ENCODE measurements at regions not wholly inside any gene's neighbourhood (a gene's known extent, or its start where the extent isn't known, plus 50 kb on each side); places are given as distances from the start of the nearest gene placed in this dataset.
A peak's percentile ranks its signal among the peaks of the same experiment; 100 is the strongest.
"Not testable (repeated sequence)": the region's sequence is repeated elsewhere in the genome, so short reads cannot be mapped to it uniquely, and the experiment has no call there.

GRCh38 chr7:9719303-9719702, 1254.4 kb upstream of the PHF14 start:
- intact Hi-C loops (cut with micrococcal nuclease), result no loop called here

GRCh38 chr7:9719721-9720120, 1254.0 kb upstream of the PHF14 start:
- Histone ChIP-seq H3K4me1 (ENCODE audit: control insufficient read depth in 1 of 2, insufficient read depth in 2 of 2, low read length in 2 of 2) (no peaks in the 10 kb centered on the region), H2AFZ (ENCODE audit: insufficient read depth, low read depth, low read length, poor library complexity, severe bottlenecking) (no peak overlapping the region), H3K79me2 (ENCODE audit: insufficient read depth, low read length) (no peaks in the 10 kb centered on the region), H3K4me2 (replicated peaks; ENCODE audit: extremely low read depth, low read length, poor library complexity, severe bottlenecking) (no peak overlapping the region), H3K9ac (ENCODE audit: insufficient read depth, low read length, poor library complexity, severe bottlenecking) (no peak overlapping the region), H3K27ac (ENCODE audit: low read depth in 1 of 2, low read length in 2 of 2) (no peak overlapping the region), H3K36me3 (replicated peaks in 1 of 2; ENCODE audit: control insufficient read depth in 1 of 2, insufficient read depth in 2 of 2, low read length in 2 of 2) (no peaks in the 10 kb centered on the region), H4K20me1 (ENCODE audit: insufficient read depth, low read length) (no peaks in the 10 kb centered on the region), H3K9me3 (replicated peaks in 1 of 2; ENCODE audit: control insufficient read depth in 1 of 2, insufficient read depth in 1 of 2, low read length in 2 of 2) (peaks cover 0 to 8% of the 10 kb centered on the region in 2 donors), H3K27me3 (ENCODE audit: control insufficient read depth in 2 of 2, insufficient read depth in 2 of 2, low read length in 2 of 2) (no peaks in the 10 kb centered on the region), H3K4me3 (replicated peaks in 1 of 3; ENCODE audit: low read depth in 2 of 3, low read length in 3 of 3) (no peak overlapping the region)
- H3K36me3 Mint-ChIP-seq, result no peaks in the 10 kb centered on the region
- no peaks in the 10 kb centered on the region for H3K4me1 Mint-ChIP-seq
- H3K4me3 Mint-ChIP-seq, result no peak overlapping the region
- WGBS (ENCODE audit: insufficient coverage), result no CpG with 5 or more reads among the region's 3 CpGs
- no peak for TF ChIP-seq CTCF (IDR thresholded peaks at IDR 0.05)
- no peaks in the 10 kb centered on the region for H3K27me3 Mint-ChIP-seq (ENCODE audit: low read depth in 3 of 3)
- intact Hi-C loops (cut with micrococcal nuclease), result no loop called here
- peaks cover 4 to 16% (median 7%) of the 10 kb centered on the region in 7 donors for H3K9me3 Mint-ChIP-seq
- no peak for DNase-seq
- no peak overlapping the region for H3K27ac Mint-ChIP-seq

More at GRCh38 chr7:9719303-9719702, 1254.4 kb upstream of the PHF14 start:
- Mint-ChIP-seq H3K27ac (peak overlapping the region in 1 of 7 donors; percentile 63), H3K9me3 (peaks cover 4 to 16% (median 7%) of the 10 kb centered on the region in 7 donors), H3K4me1 (no peaks in the 10 kb centered on the region), H3K4me3 (no peak overlapping the region), H3K27me3 (ENCODE audit: low read depth in 3 of 3) (no peaks in the 10 kb centered on the region), H3K36me3 (no peaks in the 10 kb centered on the region)
- no peak overlapping the region for H2AFZ ChIP-seq (ENCODE audit: insufficient read depth, low read depth, low read length, poor library complexity, severe bottlenecking)
- no peaks in the 10 kb centered on the region for H3K79me2 ChIP-seq (ENCODE audit: insufficient read depth, low read length)
- H3K27ac ChIP-seq (ENCODE audit: low read depth in 1 of 2, low read length in 2 of 2), result no peak overlapping the region
- no peak overlapping the region for H3K4me2 ChIP-seq (replicated peaks; ENCODE audit: extremely low read depth, low read length, poor library complexity, severe bottlenecking)
- WGBS (ENCODE audit: insufficient coverage), result 100% methylated on average over 3 of the region's 4 CpGs
- no peak for TF ChIP-seq CTCF (IDR thresholded peaks at IDR 0.05)
- no peak overlapping the region for H3K4me3 ChIP-seq (replicated peaks in 1 of 3; ENCODE audit: low read depth in 2 of 3, low read length in 3 of 3)
- no peaks in the 10 kb centered on the region for H3K27me3 ChIP-seq (ENCODE audit: control insufficient read depth in 2 of 2, insufficient read depth in 2 of 2, low read length in 2 of 2)
- DNase-seq, result no peak
- no peaks in the 10 kb centered on the region for H3K36me3 ChIP-seq (replicated peaks in 1 of 2; ENCODE audit: control insufficient read depth in 1 of 2, insufficient read depth in 2 of 2, low read length in 2 of 2)
- no peak overlapping the region for H3K9ac ChIP-seq (ENCODE audit: insufficient read depth, low read length, poor library complexity, severe bottlenecking)
- no peaks in the 10 kb centered on the region for H4K20me1 ChIP-seq (ENCODE audit: insufficient read depth, low read length)
- peaks cover 0 to 8% of the 10 kb centered on the region in 2 donors for H3K9me3 ChIP-seq (replicated peaks in 1 of 2; ENCODE audit: control insufficient read depth in 1 of 2, insufficient read depth in 1 of 2, low read length in 2 of 2)
- H3K4me1 ChIP-seq (ENCODE audit: control insufficient read depth in 1 of 2, insufficient read depth in 2 of 2, low read length in 2 of 2), result no peaks in the 10 kb centered on the region

DNA sequence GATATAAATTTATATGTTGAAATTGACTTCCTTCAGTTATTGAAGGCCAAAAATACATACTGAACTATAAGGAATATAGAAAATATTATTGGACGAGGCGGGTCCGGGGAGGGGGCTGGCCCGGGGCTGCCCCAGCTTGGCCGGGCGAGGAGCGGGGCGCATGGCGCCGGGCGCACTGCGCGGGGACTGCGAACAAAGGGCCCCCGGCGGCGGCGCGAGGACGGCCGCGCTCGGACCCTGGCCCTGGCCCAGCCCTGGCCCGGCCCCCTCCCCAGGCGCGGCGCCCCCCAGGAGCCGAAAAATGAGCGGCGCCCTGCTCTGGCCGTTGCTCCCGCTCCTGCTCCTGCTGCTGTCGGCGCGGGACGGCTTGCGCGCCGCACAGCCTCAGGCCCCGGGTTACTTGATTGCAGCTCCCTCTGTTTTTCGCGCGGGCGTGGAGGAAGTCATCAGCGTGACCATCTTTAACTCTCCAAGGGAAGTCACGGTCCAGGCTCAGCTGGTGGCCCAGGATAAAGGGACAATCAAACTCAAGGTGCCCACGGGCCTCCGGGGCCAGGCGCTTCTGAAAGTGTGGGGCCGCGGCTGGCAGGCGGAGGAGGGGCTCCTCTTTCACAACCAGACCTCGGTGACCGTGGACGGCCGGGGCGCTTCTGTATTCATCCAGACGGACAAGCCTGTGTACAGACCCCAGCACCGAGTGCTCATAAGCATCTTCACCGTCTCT, 1247.6 kb upstream of the PHF14 start:
- H3K27me3 Mint-ChIP-seq (ENCODE audit: low read depth in 3 of 3), result not testable (repeated sequence)

More for the DNA sequence above, 1247.6 kb upstream of the PHF14 start:
- H3K4me1 ChIP-seq (ENCODE audit: control insufficient read depth in 1 of 2, insufficient read depth in 2 of 2, low read length in 2 of 2); H2AFZ ChIP-seq (ENCODE audit: insufficient read depth, low read depth, low read length, poor library complexity, severe bottlenecking); H3K4me3 ChIP-seq (replicated peaks in 1 of 3; ENCODE audit: low read depth in 2 of 3, low read length in 3 of 3); H3K27me3 ChIP-seq (ENCODE audit: control insufficient read depth in 2 of 2, insufficient read depth in 2 of 2, low read length in 2 of 2); H3K9ac ChIP-seq (ENCODE audit: insufficient read depth, low read length, poor library complexity, severe bottlenecking); H3K27ac ChIP-seq (ENCODE audit: low read depth in 1 of 2, low read length in 2 of 2); H3K4me1 Mint-ChIP-seq; intact Hi-C loops (cut with micrococcal nuclease); DNase-seq; H3K4me3 Mint-ChIP-seq; H4K20me1 ChIP-seq (ENCODE audit: insufficient read depth, low read length); H3K36me3 Mint-ChIP-seq; H3K36me3 ChIP-seq (replicated peaks in 1 of 2; ENCODE audit: control insufficient read depth in 1 of 2, insufficient read depth in 2 of 2, low read length in 2 of 2); H3K4me2 ChIP-seq (replicated peaks; ENCODE audit: extremely low read depth, low read length, poor library complexity, severe bottlenecking); H3K79me2 ChIP-seq (ENCODE audit: insufficient read depth, low read length): not testable (repeated sequence)
- H3K9me3 Mint-ChIP-seq, result peaks cover 16 to 38% (median 30%) of the 10 kb centered on the region in 7 donors
- H3K9me3 ChIP-seq (replicated peaks in 1 of 2; ENCODE audit: control insufficient read depth in 1 of 2, insufficient read depth in 1 of 2, low read length in 2 of 2), result peaks cover 12 to 36% of the 10 kb centered on the region in 2 donors
- H3K27ac Mint-ChIP-seq, result peak overlapping the region in 1 of 7 donors; percentile 63
- 98% methylated on average over 24 of the region's 60 CpGs for WGBS (ENCODE audit: insufficient coverage)
